ENCODE measurements at regions not wholly inside any gene's neighbourhood (a gene's known extent, or its start where the extent isn't known, plus 50 kb on each side); places are given as distances from the start of the nearest gene placed in this dataset.

DNA sequence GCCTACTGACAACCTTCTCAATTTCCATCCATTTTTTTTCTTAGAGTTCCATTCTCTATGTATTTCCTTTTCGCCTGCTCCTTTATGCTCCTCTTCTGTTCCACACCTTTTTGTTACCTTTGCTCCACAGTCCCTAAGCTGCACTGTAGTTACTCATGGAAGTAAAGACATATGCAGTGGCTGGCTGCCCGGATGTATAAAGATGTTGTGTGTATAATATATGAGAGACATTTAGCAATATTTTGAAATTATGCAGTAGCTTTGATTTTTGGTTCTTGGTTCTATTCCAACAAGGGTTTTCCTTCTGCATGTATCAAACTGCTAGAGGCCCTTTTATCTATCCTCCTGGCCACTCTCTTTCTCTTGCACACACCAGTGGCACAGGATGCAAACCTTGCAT is 234.9 kb downstream of the DOK5 start:
- Mint-ChIP-seq H3K27me3 (ENCODE audit: low read depth) (peaks cover 13% of the 10 kb centered on the region), H3K27ac (no peak overlapping the region)

DNA sequence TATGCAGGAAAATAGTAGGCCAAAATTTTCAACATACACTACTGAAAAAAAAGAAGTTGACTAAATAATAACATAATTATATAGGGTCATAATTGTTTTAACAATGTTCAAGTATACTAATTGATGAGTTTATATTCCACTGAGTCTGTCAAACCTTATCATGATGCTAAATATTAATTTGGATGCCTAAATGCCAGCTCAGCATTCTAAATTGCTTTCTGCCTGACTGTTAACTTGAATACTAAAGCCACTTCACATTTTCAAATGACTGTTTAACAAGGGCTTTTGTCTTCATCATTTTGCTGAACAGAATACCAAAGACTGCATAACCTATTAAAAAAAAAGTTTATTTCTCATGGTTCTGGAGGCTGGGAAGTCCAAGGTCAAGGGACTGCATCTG is 232.8 kb downstream of the DOK5 start:
- DNase-seq (ENCODE audit: low spot score in 2 of 2, unreplicated experiment in 2 of 2): no peak
- H3K36me3 Mint-ChIP-seq: no peaks in the 10 kb centered on the region
- TF ChIP-seq, protein P1, sequence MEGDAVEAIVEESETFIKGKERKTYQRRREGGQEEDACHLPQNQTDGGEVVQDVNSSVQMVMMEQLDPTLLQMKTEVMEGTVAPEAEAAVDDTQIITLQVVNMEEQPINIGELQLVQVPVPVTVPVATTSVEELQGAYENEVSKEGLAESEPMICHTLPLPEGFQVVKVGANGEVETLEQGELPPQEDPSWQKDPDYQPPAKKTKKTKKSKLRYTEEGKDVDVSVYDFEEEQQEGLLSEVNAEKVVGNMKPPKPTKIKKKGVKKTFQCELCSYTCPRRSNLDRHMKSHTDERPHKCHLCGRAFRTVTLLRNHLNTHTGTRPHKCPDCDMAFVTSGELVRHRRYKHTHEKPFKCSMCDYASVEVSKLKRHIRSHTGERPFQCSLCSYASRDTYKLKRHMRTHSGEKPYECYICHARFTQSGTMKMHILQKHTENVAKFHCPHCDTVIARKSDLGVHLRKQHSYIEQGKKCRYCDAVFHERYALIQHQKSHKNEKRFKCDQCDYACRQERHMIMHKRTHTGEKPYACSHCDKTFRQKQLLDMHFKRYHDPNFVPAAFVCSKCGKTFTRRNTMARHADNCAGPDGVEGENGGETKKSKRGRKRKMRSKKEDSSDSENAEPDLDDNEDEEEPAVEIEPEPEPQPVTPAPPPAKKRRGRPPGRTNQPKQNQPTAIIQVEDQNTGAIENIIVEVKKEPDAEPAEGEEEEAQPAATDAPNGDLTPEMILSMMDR (IDR thresholded peaks at IDR 0.05; ENCODE audit: unreplicated experiment): no peak
- peaks cover 10% of the 10 kb centered on the region for H3K4me1 Mint-ChIP-seq
- H3K4me3 Mint-ChIP-seq: no peak overlapping the region
- no peak overlapping the region for H3K27ac Mint-ChIP-seq
- H3K9me3 Mint-ChIP-seq: no peaks in the 10 kb centered on the region
- peaks cover 11% of the 10 kb centered on the region for H3K27me3 Mint-ChIP-seq (ENCODE audit: low read depth)

More for the DNA sequence above, 234.9 kb downstream of the DOK5 start:
- H3K36me3 Mint-ChIP-seq: no peaks in the 10 kb centered on the region
- no peak overlapping the region for H3K4me3 Mint-ChIP-seq
- DNase-seq (ENCODE audit: low spot score in 2 of 2, unreplicated experiment in 2 of 2): no peak
- TF ChIP-seq, protein P1 (IDR thresholded peaks at IDR 0.05; ENCODE audit: unreplicated experiment): no peak
- H3K9me3 Mint-ChIP-seq: no peaks in the 10 kb centered on the region
- peaks cover 10% of the 10 kb centered on the region for H3K4me1 Mint-ChIP-seq

DNA sequence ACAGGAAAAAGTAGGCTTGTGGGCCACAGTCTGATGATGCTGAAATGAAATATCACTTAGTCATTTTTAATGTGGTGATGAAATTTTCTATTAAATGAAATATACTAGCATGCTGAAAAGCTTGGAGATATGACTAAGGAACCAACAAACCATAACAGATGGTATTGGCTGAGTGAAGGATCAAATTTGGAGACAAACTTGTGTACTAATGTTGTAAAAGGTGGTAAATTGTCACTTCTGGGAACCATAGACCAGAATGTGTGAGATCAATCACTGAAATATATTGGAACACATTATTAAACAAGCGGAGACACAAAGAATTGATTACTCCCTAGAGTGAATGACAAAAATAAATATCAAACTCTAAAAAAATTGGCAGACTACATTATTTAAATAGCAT is 232.4 kb downstream of the DOK5 start:
- TF ChIP-seq, protein P1 (IDR thresholded peaks at IDR 0.05; ENCODE audit: unreplicated experiment): no peak
- no peaks in the 10 kb centered on the region for H3K9me3 Mint-ChIP-seq
- H3K27ac Mint-ChIP-seq: no peak overlapping the region
- H3K36me3 Mint-ChIP-seq: no peaks in the 10 kb centered on the region
- DNase-seq (ENCODE audit: low spot score in 2 of 2, unreplicated experiment in 2 of 2): no peak
- no peak overlapping the region for H3K4me3 Mint-ChIP-seq
- H3K4me1 Mint-ChIP-seq: peaks cover 10% of the 10 kb centered on the region
- peaks cover 11% of the 10 kb centered on the region for H3K27me3 Mint-ChIP-seq (ENCODE audit: low read depth)

DNA sequence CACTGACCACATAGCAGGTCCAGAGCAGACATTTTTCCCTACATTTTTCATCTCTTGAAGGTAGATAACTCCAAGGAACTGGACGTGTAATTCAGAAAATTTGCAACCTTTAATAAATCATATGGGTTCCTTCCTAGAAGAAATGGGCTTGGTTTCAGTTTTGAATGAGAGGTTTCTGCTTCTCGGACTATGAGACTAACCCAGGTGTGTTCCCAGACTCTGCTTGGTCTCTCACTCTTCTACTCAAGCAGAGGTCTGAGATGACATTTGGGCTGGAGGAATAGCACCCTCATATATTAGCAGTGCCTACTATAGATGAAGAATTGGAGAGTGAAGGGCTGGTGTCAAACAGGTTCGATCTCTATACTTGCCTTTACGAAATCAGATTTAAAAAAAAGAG is 231.2 kb downstream of the DOK5 start:
- H3K27me3 Mint-ChIP-seq (ENCODE audit: low read depth): peaks cover 11% of the 10 kb centered on the region
- peaks cover 10% of the 10 kb centered on the region for H3K4me1 Mint-ChIP-seq
- no peak for DNase-seq (ENCODE audit: low spot score in 2 of 2, unreplicated experiment in 2 of 2)
- no peaks in the 10 kb centered on the region for H3K9me3 Mint-ChIP-seq
- H3K36me3 Mint-ChIP-seq: no peaks in the 10 kb centered on the region
- no peak overlapping the region for H3K4me3 Mint-ChIP-seq
- no peak overlapping the region for H3K27ac Mint-ChIP-seq
- TF ChIP-seq, protein P1 (IDR thresholded peaks at IDR 0.05; ENCODE audit: unreplicated experiment): no peak

DNA sequence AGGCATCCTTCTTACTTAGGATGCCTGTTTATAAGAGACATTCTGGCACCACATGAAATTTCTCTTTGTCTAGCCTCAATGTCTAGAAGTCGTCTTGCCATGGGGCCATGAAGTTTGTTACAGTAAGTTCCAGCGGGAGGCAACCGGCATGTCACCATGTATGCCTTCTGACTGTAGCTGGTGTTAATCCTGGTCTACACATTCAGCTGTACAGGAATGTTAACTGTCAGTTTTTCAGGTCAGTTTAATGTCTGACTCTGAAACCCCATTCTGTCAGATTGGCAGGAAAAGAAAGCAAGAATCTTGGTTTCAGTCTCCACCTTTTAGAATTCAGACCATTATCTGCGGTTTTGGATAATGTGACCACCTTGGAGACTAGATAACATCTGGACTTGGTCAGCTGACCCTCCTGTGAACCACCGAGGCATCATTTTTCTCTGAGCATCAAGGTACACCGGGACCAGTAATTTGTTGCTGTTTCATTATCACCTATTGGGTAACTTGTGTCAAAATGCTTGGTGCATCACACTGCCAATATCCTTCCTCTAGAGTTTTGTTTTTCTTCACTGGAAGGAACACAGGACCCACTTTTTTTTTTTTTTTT is 228.7 kb downstream of the DOK5 start:
- Mint-ChIP-seq H3K4me3 (no peak overlapping the region), H3K36me3 (no peaks in the 10 kb centered on the region), H3K27ac (no peak overlapping the region), H3K9me3 (no peaks in the 10 kb centered on the region), H3K4me1 (no peaks in the 10 kb centered on the region), H3K27me3 (ENCODE audit: low read depth) (peaks cover 22% of the 10 kb centered on the region)
- no peak for DNase-seq (ENCODE audit: low spot score in 2 of 2, unreplicated experiment in 2 of 2)
- TF ChIP-seq, protein P1 (IDR thresholded peaks at IDR 0.05; ENCODE audit: unreplicated experiment): no peak

Data from mesothelial cell of epicardium (in vitro differentiated cells).